Neural crest cell (in vitro differentiated cells): ENCODE measurements at regions not wholly inside any gene's neighbourhood (a gene's known extent, or its start where the extent isn't known, plus 50 kb on each side); places are given as distances from the start of the nearest gene placed in this dataset.

ENCODE experiments used
- DNase-seq: peaks from one replicate; pipeline ENCODE4 v3.0.0; 2021; ENCODE audit warnings: low read depth, mixed read lengths, low spot score
- H3K27ac Mint-ChIP-seq: one replicate; pipeline ENCODE4 v1.8.0; 2021; ENCODE audit warnings: mild to moderate bottlenecking, mixed read lengths; ENCODE audit not compliant: unreplicated experiment
- H3K27me3 Mint-ChIP-seq: 2 replicates; pipeline ENCODE4 v1.8.0; 2021; ENCODE audit warnings: low read depth, mild to moderate bottlenecking, mixed read lengths
- H3K36me3 Mint-ChIP-seq: 2 replicates; pipeline ENCODE4 v1.8.0; 2021; ENCODE audit warnings: low read depth, mild to moderate bottlenecking, mixed read lengths
- H3K4me1 Mint-ChIP-seq: 2 replicates; pipeline ENCODE4 v1.8.0; 2021; ENCODE audit warnings: mixed read lengths
- H3K4me3 Mint-ChIP-seq: one replicate; pipeline ENCODE4 v1.8.0; 2021; ENCODE audit warnings: mild to moderate bottlenecking, mixed read lengths
- H3K9me3 Mint-ChIP-seq: 2 replicates; pipeline ENCODE4 v1.8.0; 2021; ENCODE audit warnings: mixed read lengths
- TF ChIP-seq, protein P1 (sequence below): fragments of 200-600 bp; sonication (generic); conservative IDR thresholded peaks from 2 replicates; pipeline ENCODE4 v1.5.0; 2021; ENCODE audit warnings: antibody characterized with exemption, mild to moderate bottlenecking

GRCh38 chr1:157201767-157202166, 63.6 kb upstream of the ETV3 start:
- TF ChIP-seq, protein P1, sequence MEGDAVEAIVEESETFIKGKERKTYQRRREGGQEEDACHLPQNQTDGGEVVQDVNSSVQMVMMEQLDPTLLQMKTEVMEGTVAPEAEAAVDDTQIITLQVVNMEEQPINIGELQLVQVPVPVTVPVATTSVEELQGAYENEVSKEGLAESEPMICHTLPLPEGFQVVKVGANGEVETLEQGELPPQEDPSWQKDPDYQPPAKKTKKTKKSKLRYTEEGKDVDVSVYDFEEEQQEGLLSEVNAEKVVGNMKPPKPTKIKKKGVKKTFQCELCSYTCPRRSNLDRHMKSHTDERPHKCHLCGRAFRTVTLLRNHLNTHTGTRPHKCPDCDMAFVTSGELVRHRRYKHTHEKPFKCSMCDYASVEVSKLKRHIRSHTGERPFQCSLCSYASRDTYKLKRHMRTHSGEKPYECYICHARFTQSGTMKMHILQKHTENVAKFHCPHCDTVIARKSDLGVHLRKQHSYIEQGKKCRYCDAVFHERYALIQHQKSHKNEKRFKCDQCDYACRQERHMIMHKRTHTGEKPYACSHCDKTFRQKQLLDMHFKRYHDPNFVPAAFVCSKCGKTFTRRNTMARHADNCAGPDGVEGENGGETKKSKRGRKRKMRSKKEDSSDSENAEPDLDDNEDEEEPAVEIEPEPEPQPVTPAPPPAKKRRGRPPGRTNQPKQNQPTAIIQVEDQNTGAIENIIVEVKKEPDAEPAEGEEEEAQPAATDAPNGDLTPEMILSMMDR: no peak

DNA sequence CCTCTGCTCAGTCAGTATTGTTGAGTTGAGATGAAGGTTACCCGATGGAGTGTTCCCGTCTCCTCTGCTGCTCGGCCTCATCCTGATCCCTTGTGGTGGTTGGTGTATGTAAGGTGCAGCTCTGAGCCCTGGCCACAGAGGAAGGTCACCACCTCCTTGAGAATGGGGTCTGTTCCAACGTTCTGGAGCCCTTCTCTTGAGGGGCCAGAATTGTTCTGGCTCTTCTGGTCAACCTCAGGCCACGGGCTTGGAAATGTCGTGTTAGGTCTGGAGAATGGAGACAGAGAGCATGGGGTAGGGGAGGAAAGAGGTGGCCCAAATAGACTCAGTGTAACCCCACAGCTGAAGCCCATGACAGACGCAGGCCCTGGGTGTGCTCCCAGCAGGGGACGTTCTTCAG, 62.3 kb upstream of the ETV3 start:
- H3K4me3 Mint-ChIP-seq: no peak overlapping the region
- TF ChIP-seq, protein P1: no peak
- peaks cover 15% of the 10 kb centered on the region for H3K27me3 Mint-ChIP-seq
- H3K9me3 Mint-ChIP-seq: no peaks in the 10 kb centered on the region
- H3K4me1 Mint-ChIP-seq: no peaks in the 10 kb centered on the region
- H3K36me3 Mint-ChIP-seq: no peaks in the 10 kb centered on the region
- DNase-seq: no peak
- H3K27ac Mint-ChIP-seq: no peak overlapping the region

More at GRCh38 chr1:157201767-157202166, 63.6 kb upstream of the ETV3 start:
- H3K36me3 Mint-ChIP-seq: no peaks in the 10 kb centered on the region
- no peak overlapping the region for H3K4me3 Mint-ChIP-seq
- no peaks in the 10 kb centered on the region for H3K4me1 Mint-ChIP-seq
- H3K27ac Mint-ChIP-seq: no peak overlapping the region
- H3K9me3 Mint-ChIP-seq: no peaks in the 10 kb centered on the region
- peaks cover 15% of the 10 kb centered on the region for H3K27me3 Mint-ChIP-seq
- DNase-seq: no peak

GRCh38 chr1:157199421-157199755, 61.2 kb upstream of the ETV3 start:
- H3K27ac Mint-ChIP-seq: no peak overlapping the region
- DNase-seq: no peak
- no peaks in the 10 kb centered on the region for H3K9me3 Mint-ChIP-seq
- H3K4me1 Mint-ChIP-seq: no peaks in the 10 kb centered on the region
- no peak overlapping the region for H3K4me3 Mint-ChIP-seq
- TF ChIP-seq, protein P1: no peak
- H3K36me3 Mint-ChIP-seq: no peaks in the 10 kb centered on the region
- H3K27me3 Mint-ChIP-seq: peaks cover 11% of the 10 kb centered on the region

DNA sequence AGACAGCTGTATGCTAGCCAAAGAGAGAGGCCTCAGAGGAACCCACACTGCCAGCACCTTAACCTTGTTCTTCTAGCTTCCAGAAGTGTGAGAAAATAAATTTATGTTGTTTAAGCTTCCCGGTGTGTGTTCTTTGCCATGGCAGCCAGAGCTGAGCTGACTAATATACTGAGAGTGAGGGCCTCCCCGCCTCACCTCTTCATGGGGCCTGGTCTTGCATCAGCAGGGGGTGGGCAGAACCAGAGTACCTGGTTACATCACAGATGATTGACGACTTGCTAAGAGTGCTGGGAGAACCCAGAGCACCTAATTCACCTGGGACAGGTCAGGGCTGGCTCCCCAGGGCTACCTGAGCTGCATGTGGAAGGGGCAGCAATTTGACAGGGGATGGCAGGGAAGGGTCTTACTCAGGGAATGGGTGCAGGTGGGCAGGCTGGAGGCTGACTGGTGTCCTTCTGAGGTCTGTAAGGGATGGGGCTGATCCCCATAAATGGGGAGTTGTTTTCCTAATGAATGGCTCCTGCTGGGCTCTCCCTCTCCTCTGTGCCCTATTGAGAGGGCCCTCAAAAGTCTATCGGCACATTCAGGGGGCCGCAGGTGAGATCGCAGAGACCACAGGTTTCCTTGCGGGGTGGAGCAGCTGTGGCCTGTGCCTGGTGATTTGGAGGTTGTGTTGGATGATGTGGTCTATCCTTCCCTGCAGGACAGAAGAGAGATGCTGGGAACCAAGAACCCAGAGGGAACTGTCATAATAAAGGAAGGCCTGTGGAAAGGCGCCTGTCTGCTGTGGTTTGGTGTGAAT, 60.6 kb upstream of the ETV3 start:
- no peak overlapping the region for H3K4me3 Mint-ChIP-seq
- no peak overlapping the region for H3K27ac Mint-ChIP-seq
- no peaks in the 10 kb centered on the region for H3K9me3 Mint-ChIP-seq
- TF ChIP-seq, protein P1: no peak
- no peak for DNase-seq
- no peaks in the 10 kb centered on the region for H3K36me3 Mint-ChIP-seq
- H3K4me1 Mint-ChIP-seq: peaks cover 1% of the 10 kb centered on the region
- peaks cover 13% of the 10 kb centered on the region for H3K27me3 Mint-ChIP-seq

DNA sequence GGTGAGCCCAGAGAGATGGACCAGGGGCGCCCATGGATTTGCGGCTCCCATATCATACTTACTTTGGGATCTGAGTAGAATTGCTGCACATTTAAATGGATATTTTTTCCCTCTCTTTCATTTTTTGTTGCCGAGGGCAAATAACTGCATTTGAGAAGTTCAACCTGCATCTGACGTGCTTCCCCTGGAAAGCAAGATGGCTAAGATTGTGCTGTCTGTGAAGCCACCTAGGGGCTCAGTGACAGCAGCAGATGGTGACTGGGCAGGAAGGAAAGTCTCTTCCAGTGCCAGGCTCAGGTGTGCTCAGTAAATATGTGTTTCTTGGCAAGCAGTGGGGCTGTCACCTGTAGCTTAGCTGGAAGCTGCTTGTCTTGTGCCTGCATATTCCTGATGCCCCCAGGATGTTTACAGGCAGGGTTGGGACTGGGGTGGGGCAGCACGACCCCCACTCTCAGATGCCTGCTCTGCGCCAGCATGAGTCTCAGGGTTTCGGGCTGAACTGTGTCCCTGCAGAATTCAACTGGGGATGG, 59.8 kb upstream of the ETV3 start:
- Mint-ChIP-seq H3K4me1 (peaks cover 3% of the 10 kb centered on the region), H3K27ac (peak overlapping the region; percentile 12), H3K27me3 (peaks cover 9% of the 10 kb centered on the region), H3K36me3 (no peaks in the 10 kb centered on the region), H3K4me3 (no peak overlapping the region), H3K9me3 (no peaks in the 10 kb centered on the region)
- no peak for DNase-seq
- TF ChIP-seq, protein P1: no peak
